ENCODE measurements at regions not wholly inside any gene's neighbourhood (a gene's known extent, or its start where the extent isn't known, plus 50 kb on each side); places are given as distances from the start of the nearest gene placed in this dataset.

- no peak for DNase-seq (ENCODE audit: extremely low spot score, unreplicated experiment)
- Mint-ChIP-seq H3K36me3 (ENCODE audit: unreplicated experiment) (peaks cover 3% of the 10 kb centered on the region), H3K27ac (ENCODE audit: unreplicated experiment) (no peak overlapping the region), H3K4me3 (ENCODE audit: unreplicated experiment) (no peak overlapping the region), H3K27me3 (ENCODE audit: unreplicated experiment) (no peaks in the 10 kb centered on the region), H3K4me1 (ENCODE audit: unreplicated experiment) (no peaks in the 10 kb centered on the region), H3K9me3 (ENCODE audit: unreplicated experiment) (no peaks in the 10 kb centered on the region)
- TF ChIP-seq, protein P1, sequence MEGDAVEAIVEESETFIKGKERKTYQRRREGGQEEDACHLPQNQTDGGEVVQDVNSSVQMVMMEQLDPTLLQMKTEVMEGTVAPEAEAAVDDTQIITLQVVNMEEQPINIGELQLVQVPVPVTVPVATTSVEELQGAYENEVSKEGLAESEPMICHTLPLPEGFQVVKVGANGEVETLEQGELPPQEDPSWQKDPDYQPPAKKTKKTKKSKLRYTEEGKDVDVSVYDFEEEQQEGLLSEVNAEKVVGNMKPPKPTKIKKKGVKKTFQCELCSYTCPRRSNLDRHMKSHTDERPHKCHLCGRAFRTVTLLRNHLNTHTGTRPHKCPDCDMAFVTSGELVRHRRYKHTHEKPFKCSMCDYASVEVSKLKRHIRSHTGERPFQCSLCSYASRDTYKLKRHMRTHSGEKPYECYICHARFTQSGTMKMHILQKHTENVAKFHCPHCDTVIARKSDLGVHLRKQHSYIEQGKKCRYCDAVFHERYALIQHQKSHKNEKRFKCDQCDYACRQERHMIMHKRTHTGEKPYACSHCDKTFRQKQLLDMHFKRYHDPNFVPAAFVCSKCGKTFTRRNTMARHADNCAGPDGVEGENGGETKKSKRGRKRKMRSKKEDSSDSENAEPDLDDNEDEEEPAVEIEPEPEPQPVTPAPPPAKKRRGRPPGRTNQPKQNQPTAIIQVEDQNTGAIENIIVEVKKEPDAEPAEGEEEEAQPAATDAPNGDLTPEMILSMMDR (IDR thresholded peaks at IDR 0.05): no peak
Measured at GRCh38 chr3:124420392-124420791, 309.9 kb upstream of the UMPS start.

GRCh38 chr3:124422805-124423204 is 307.4 kb upstream of the UMPS start:
- Mint-ChIP-seq H3K4me1 (ENCODE audit: unreplicated experiment) (no peaks in the 10 kb centered on the region), H3K9me3 (ENCODE audit: unreplicated experiment) (no peaks in the 10 kb centered on the region), H3K27me3 (ENCODE audit: unreplicated experiment) (no peaks in the 10 kb centered on the region), H3K4me3 (ENCODE audit: unreplicated experiment) (no peak overlapping the region), H3K36me3 (ENCODE audit: unreplicated experiment) (peaks cover 3% of the 10 kb centered on the region), H3K27ac (ENCODE audit: unreplicated experiment) (no peak overlapping the region)
- TF ChIP-seq, protein P1 (IDR thresholded peaks at IDR 0.05): no peak
- DNase-seq (ENCODE audit: extremely low spot score, unreplicated experiment): no peak

- TF ChIP-seq, protein P1 (IDR thresholded peaks at IDR 0.05): no peak
- Mint-ChIP-seq H3K36me3 (ENCODE audit: unreplicated experiment) (no peaks in the 10 kb centered on the region), H3K4me1 (ENCODE audit: unreplicated experiment) (peaks cover 12% of the 10 kb centered on the region), H3K9me3 (ENCODE audit: unreplicated experiment) (no peaks in the 10 kb centered on the region), H3K27ac (ENCODE audit: unreplicated experiment) (no peak overlapping the region), H3K27me3 (ENCODE audit: unreplicated experiment) (no peaks in the 10 kb centered on the region), H3K4me3 (ENCODE audit: unreplicated experiment) (no peak overlapping the region)
- DNase-seq (ENCODE audit: extremely low spot score, unreplicated experiment): no peak
Measured at GRCh38 chr3:124424396-124424795, 305.9 kb upstream of the UMPS start.

- Mint-ChIP-seq H3K4me3 (ENCODE audit: unreplicated experiment) (no peak overlapping the region), H3K27me3 (ENCODE audit: unreplicated experiment) (no peaks in the 10 kb centered on the region), H3K36me3 (ENCODE audit: unreplicated experiment) (no peaks in the 10 kb centered on the region), H3K27ac (ENCODE audit: unreplicated experiment) (no peak overlapping the region), H3K4me1 (ENCODE audit: unreplicated experiment) (peaks cover 18% of the 10 kb centered on the region), H3K9me3 (ENCODE audit: unreplicated experiment) (no peaks in the 10 kb centered on the region)
- DNase-seq (ENCODE audit: extremely low spot score, unreplicated experiment): no peak
- TF ChIP-seq, protein P1 (IDR thresholded peaks at IDR 0.05): no peak
Measured at GRCh38 chr3:124425972-124426371, 304.3 kb upstream of the UMPS start.

- Mint-ChIP-seq H3K27me3 (ENCODE audit: unreplicated experiment) (no peaks in the 10 kb centered on the region), H3K27ac (ENCODE audit: unreplicated experiment) (no peak overlapping the region), H3K9me3 (ENCODE audit: unreplicated experiment) (no peaks in the 10 kb centered on the region), H3K4me3 (ENCODE audit: unreplicated experiment) (no peak overlapping the region), H3K36me3 (ENCODE audit: unreplicated experiment) (no peaks in the 10 kb centered on the region), H3K4me1 (ENCODE audit: unreplicated experiment) (peaks cover 18% of the 10 kb centered on the region)
- DNase-seq (ENCODE audit: extremely low spot score, unreplicated experiment): no peak
- TF ChIP-seq, protein P1 (IDR thresholded peaks at IDR 0.05): no peak
Measured at GRCh38 chr3:124428372-124429128, 301.7 kb upstream of the UMPS start.

Measured in osteocyte (in vitro differentiated cells).